Hindlimb muscle (tissue), 1 donor: ENCODE measurements at regions not wholly inside any gene's neighbourhood (a gene's known extent, or its start where the extent isn't known, plus 50 kb on each side); places are given as distances from the start of the nearest gene placed in this dataset.
"Not testable (repeated sequence)": the region's sequence is repeated elsewhere in the genome, so short reads cannot be mapped to it uniquely, and the experiment has no call there.

Source experiments
- DNase-seq: peaks from one replicate; pipeline ENCODE4 v3.0.0-alpha.2; 2013

DNA sequence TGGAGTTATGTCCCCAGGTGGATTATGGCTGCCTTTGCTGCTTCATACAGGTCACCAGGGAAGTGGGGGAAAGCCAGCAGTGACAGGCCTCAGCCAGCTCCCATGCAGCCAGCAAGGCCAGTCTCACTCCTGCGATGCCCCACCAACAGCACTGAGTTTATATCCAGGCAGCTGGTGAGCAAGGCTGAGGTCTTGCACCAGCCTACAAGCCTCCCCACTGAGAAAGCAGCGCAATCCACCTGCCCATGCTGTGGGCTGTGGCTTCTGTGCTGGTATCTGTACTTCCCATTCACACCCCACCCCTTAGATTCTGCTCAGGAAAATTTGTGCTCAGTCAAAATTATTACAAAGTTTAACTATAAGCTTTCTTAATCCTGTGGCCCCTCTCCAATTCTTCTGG, 153.5 kb downstream of the HHIP start:
- DNase-seq = no peak

- no peak for DNase-seq
Observed at GRCh38 chr4:144801731-144802130, 155.8 kb downstream of the HHIP start.

DNA sequence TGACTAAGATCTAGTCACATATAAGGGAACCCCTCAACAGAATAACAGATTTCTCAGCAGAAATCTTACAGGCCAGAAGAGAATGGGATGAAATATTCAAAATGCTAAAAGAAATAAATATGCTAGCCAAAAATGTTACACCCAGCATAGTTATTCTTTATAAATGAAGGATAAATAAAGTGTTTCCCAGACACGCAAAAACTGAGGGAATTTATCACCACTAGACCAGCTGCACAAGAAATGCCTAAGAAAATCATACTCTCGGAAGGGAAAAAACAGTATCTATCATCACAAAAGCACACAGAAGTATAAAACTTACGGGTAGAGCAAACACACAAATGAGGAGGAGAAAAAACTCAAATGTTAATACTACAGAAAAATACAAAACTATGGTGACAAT, 162.1 kb downstream of the HHIP start:
- DNase-seq = no peak

GRCh38 chr4:144809056-144809640, 163.2 kb downstream of the HHIP start:
- DNase-seq = no peak

DNA sequence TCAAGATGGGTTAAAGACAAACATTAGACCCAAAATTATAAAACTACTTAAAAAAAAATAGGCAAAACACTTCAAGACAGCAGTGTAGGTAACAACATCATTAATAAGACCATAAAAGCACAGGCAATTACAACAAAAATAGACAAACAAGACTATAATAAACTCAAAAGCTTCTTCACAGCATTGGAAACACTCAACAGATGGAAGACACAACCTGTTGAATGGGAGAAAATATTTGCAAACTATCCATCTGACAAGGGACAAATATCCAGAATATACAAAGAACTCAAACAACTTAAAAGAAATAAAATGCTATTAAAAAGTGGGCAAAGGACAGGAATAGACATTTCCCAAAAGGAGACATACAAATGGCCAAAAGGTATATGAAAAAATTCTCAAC, 170.7 kb downstream of the HHIP start:
- DNase-seq = no peak

GRCh38 chr4:144817081-144817480, 171.1 kb downstream of the HHIP start:
- no peak for DNase-seq

DNA sequence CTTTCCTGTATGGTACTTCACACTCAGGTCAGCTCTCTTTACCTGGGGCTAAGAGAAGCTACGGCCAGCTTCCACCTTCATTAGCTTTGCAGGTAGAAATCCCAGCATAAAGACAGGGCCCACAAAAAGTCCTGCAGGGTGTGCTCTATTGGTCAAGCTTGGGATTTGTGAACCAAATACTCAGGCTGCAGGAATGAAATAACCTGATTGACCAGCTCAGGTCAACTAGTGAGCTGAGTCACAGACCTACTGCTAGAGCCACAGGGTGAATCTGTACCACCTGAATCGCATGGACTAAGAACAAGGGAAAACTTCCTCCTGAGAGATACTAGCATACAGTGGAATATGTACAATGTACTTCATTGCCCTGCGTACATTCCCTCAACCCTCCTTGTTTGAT, 172.2 kb downstream of the HHIP start:
- DNase-seq = no peak

- no peak for DNase-seq
Observed at GRCh38 chr4:144819591-144819990, 173.6 kb downstream of the HHIP start.

- DNase-seq = peak; percentile 20
Observed at GRCh38 chr4:144820011-144820727, 174.2 kb downstream of the HHIP start.

DNA sequence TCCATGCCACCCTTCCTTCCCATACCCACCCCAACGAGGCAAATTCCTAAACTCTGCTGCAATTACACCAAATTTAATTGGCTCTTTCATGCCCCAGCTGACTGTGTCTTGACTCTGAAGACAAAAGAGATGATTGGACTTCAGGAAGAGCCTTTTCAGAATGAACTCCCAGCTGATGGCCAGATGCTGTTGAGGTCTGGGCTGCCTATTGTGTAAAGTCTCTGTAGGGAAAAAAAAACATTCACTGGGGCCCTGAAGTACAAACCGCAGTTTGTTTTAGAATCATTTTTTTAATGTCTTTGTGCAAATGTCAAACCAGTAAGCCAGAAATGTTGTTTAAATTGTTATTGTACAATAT, 174.8 kb downstream of the HHIP start:
- peak; percentile 48 for DNase-seq

DNA sequence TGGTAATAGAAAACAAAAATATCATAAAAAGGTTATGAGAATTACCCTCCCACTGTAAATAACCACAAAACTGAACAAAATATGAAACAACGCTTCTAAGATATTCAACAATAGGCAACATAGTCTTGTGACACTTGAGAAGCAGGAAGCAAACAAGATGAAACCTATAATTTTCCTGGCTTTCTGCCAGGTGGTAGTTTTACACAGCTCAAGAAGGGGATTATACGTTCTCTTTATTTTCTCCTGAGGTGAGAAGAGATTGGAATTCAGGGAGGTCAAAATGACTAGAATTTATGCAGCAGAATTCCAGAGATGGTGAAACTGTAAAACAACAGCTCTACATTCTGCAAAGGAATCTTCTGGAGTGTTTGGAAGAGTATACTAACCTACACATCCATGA, 186.0 kb downstream of the HHIP start:
- no peak for DNase-seq

DNA sequence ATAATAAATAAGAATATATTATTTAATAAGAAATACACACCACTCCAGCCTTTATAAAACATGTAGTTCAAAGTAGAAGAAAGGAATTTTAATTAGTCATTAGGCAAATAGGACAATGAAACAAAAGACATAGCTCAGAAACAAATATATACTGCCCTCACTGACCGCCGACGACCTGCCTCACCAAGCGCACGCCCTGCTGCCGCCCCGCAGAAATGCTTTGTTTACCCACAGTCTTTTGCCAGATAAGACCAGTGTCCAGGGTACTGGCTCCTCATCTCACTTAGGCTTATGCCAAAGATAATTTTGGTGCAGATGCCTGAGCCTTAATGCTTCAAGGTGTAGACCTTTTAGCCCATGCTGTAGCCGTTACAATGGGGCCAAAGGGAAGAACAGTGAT, 199.5 kb downstream of the HHIP start:
- no peak for DNase-seq

- no peak for DNase-seq
Observed at GRCh38 chr4:144851948-144852347, 206.0 kb downstream of the HHIP start.

- no peak for DNase-seq
Observed at GRCh38 chr4:144861471-144861870, 215.5 kb downstream of the HHIP start.

- no peak for DNase-seq
Observed at GRCh38 chr4:144862210-144862609, 216.3 kb downstream of the HHIP start.

GRCh38 chr4:144864891-144865290, 218.9 kb downstream of the HHIP start:
- not testable (repeated sequence) for DNase-seq

- DNase-seq = no peak
Observed at GRCh38 chr4:144868309-144868708, 222.4 kb downstream of the HHIP start.

DNA sequence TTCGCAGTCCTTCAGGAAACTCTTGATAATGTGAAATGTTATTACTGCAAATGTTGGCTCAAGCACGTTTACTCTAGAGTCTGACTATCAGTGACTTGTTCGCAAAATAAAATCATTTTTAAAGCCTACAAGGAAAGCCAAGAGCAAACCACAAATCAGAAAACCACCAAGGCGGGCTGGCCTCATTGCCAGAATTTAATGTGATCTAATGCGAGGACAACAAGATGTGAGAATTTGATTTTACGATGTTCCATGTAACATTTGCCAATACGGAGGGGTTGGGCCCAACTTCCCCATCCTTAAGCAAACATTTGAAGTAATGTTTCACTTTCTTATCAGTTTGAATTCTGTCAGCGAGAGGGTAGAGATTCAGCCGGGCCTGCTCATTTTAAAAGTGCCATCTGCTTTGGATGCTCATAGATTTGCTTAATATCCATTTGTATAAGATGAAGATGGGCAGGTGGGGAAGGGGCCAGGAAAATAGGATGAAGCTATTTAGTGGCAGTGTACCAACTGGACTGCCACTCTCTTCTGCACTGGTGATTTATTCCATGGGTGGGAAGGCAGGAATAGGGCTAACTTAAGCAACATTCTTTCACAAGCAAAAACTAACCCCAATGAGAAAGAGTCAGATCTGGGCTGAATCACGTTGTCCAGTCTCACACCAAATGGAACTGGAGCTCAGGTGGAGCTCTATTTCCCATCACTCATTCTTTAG, 225.3 kb downstream of the ANAPC10 start:
- DNase-seq = peak; percentile 27

DNA sequence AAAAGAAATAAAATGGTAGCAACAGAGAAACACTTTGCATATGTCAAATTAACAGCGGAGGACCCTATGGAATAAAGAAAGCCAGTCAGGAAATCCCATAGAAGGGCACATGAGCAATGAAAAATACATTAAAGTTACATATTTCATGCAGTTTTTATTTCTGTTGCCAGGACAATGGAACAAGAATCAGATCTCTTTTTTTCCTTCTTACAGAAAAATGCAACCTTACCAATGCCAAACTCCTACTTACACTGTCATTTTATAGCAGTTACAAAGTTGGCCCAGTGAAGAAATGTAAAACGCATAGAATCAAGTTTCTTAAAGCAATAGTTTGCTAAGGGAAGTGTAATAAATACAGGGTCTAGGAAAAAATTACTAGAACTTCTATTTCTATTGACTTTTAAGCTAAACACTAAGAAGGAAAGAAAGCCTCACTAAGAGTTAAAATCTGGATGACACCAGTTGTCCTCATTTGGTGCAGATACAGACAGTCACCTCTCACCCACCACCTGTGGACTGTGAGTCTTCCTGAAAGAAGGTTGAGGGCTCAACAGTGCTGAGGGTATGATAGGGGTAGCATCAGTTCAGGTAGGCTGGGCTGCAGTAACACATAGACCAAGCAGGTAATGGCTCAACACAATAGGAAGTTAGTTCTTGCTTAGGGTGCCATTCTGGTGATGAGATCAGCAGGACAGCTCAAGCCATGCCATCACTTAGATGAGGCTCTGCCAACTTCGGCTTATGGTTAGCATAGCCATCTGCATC, 224.6 kb downstream of the ANAPC10 start:
- DNase-seq = peak; percentile 30

- no peak for DNase-seq
Observed at GRCh38 chr4:144894573-144894972, 203.4 kb downstream of the ANAPC10 start.

DNA sequence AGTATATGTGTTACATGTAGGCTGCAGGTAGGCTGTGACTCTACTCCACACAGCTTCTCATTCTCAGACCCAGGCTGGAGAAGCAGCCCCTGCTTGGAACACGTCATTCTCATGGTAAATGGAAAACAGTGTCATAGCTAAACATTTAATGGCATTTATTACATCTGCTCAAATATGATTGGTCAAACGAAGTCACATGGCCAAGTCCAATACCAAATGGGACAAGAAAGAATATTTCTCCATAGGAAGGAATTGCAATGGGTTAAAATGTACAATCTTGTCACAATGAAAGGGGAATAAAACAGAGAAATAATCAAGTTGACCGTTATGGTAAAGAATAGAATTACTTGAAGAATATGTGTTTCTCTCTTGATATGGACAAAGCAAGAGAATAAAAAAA, 198.6 kb downstream of the ANAPC10 start:
- no peak for DNase-seq

GRCh38 chr4:144901141-144901540, 196.9 kb downstream of the ANAPC10 start:
- DNase-seq = no peak

DNA sequence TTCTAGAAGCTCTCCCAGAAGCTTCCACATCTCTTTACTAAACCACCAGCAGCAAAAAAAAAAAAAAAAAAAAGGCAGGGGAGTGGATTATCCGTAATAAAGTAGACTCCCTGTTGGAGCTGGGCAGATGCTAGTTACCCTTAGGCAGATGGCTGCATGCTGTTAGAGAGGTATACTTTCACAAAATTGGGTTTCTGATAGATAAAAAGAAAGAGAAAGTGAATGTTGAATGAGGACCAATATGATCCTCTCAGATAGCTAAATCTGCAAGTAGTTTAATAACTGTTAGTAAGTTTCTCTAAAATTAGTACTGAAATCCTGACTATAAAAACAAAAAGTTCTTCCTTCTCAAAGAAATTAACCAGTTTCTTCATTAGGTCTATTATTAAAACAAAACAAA, 195.4 kb downstream of the ANAPC10 start:
- no peak for DNase-seq
